ENCODE measurements at regions not wholly inside any gene's neighbourhood (a gene's known extent, or its start where the extent isn't known, plus 50 kb on each side); places are given as distances from the start of the nearest gene placed in this dataset.
"Not testable (repeated sequence)": the region's sequence is repeated elsewhere in the genome, so short reads cannot be mapped to it uniquely, and the experiment has no call there.

DNA sequence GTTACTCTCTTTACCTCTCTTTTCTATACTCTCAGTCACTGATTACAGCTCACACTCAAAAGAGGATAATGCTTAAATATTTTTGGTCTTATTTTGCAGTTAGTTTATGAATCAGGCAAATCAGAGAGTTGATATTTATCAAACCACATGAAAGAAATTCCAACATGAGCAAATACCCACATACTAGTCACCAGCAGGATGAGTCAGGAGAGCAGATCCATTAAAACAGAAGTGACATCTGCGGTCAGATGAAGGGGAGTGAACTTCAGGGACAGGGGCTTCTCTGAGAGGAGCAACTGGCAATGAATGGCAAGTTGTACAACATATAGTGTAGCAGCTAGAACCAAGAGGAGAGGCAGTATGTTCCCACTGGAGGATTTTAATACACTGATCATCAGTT is 258.7 kb downstream of the SYT10 start:
- peaks cover 3 to 16% (median 8%) of the 10 kb centered on the region in 3 donors for H3K9me3 Mint-ChIP-seq
- H3K27me3 ChIP-seq (replicated peaks in 1 of 2; ENCODE audit: control insufficient read depth in 2 of 2, extremely low read depth in 1 of 2, insufficient read depth in 2 of 2, low read length in 1 of 2) = no peaks in the 10 kb centered on the region
- H3K4me1 Mint-ChIP-seq = no peaks in the 10 kb centered on the region
- no peaks in the 10 kb centered on the region for H3K4me1 ChIP-seq (ENCODE audit: control insufficient read depth in 1 of 2, extremely low read depth in 1 of 2, insufficient read depth in 2 of 2, low read length in 2 of 2)
- H3K27ac ChIP-seq (ENCODE audit: low read length) = no peak overlapping the region
- WGBS (ENCODE audit: insufficient coverage) = no CpG with 5 or more reads among the region's 1 CpG
- no peaks in the 10 kb centered on the region for H3K27me3 Mint-ChIP-seq
- H3K27ac Mint-ChIP-seq = no peak overlapping the region
- no peaks in the 10 kb centered on the region for H3K36me3 ChIP-seq (ENCODE audit: control insufficient read depth in 2 of 2, extremely low read depth in 1 of 2, insufficient read depth in 1 of 2, low read length in 1 of 2)
- POLR2A ChIA-PET = no interaction called here
- H3K4me3 Mint-ChIP-seq = no peak overlapping the region
- H3K4me3 ChIP-seq (ENCODE audit: control insufficient read depth in 1 of 2, extremely low read depth in 1 of 2, low read length in 1 of 2) = no peak overlapping the region
- H3K36me3 Mint-ChIP-seq = no peaks in the 10 kb centered on the region
- ATAC-seq (replicated peaks in 1 of 4) (no peak), DNase-seq (no peak)
- CTCF ChIA-PET = no interaction called here
- H3K9me3 ChIP-seq = peaks cover 4% of the 10 kb centered on the region

DNA sequence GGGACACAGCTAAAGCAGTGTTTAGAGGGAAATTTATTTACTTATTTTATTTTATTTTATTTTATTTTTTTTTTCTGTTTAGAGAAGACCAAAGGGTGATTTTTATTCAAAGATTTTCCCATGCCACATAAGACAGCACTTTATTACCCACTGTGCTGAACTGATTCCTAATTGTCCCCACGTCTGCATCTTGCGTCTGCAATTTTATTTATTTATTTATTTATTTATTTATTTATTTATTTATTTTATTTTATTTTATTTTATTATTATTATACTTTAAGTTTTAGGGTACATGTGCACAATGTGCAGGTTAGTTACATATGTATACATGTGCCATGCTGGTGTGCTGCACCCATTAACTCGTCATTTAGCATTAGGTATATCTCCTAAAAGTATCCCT is 269.7 kb upstream of the PKP2 start:
- H3K36me3 ChIP-seq (ENCODE audit: control insufficient read depth in 2 of 2, extremely low read depth in 1 of 2, insufficient read depth in 1 of 2, low read length in 1 of 2); H3K27me3 ChIP-seq (replicated peaks in 1 of 2; ENCODE audit: control insufficient read depth in 2 of 2, extremely low read depth in 1 of 2, insufficient read depth in 2 of 2, low read length in 1 of 2); H3K4me1 ChIP-seq (ENCODE audit: control insufficient read depth in 1 of 2, extremely low read depth in 1 of 2, insufficient read depth in 2 of 2, low read length in 2 of 2); H3K9me3 ChIP-seq; CTCF ChIA-PET; H3K4me1 Mint-ChIP-seq; H3K27me3 Mint-ChIP-seq; ATAC-seq (replicated peaks in 1 of 4); H3K27ac ChIP-seq (ENCODE audit: low read length); H3K4me3 ChIP-seq (ENCODE audit: control insufficient read depth in 1 of 2, extremely low read depth in 1 of 2, low read length in 1 of 2); H3K4me3 Mint-ChIP-seq; H3K27ac Mint-ChIP-seq; H3K36me3 Mint-ChIP-seq; POLR2A ChIA-PET; DNase-seq: not testable (repeated sequence)
- no CpG with 5 or more reads among the region's 3 CpGs for WGBS (ENCODE audit: insufficient coverage)
- H3K9me3 Mint-ChIP-seq = peaks cover 10 to 14% (median 14%) of the 10 kb centered on the region in 3 donors

DNA sequence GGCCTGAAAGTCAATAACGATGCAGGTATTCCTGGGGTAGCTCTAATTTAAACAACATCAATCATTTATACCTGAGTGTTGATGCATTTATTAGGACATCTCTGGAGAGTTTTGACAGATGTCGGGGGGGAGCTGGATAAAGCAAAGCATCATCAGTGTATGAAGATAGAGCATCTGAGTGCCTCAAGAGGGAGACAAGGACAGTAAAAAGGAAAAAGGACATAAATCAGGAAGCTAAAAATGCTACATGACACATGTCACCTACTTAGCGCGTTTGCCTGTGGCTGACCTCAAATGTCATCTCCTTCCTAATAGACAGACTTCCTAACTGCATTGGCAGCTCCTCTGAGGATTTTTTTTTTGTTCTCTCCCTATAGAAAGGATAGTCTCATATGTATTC is 259.5 kb upstream of the PKP2 start:
- Mint-ChIP-seq H3K4me1 (no peaks in the 10 kb centered on the region), H3K9me3 (peaks cover 7 to 26% (median 22%) of the 10 kb centered on the region in 3 donors), H3K27ac (no peak overlapping the region), H3K4me3 (no peak overlapping the region), H3K36me3 (no peaks in the 10 kb centered on the region), H3K27me3 (no peaks in the 10 kb centered on the region)
- Histone ChIP-seq H3K9me3 (no peaks in the 10 kb centered on the region), H3K27ac (ENCODE audit: low read length) (no peak overlapping the region), H3K4me3 (ENCODE audit: control insufficient read depth in 1 of 2, extremely low read depth in 1 of 2, low read length in 1 of 2) (no peak overlapping the region), H3K4me1 (ENCODE audit: control insufficient read depth in 1 of 2, extremely low read depth in 1 of 2, insufficient read depth in 2 of 2, low read length in 2 of 2) (no peaks in the 10 kb centered on the region), H3K36me3 (ENCODE audit: control insufficient read depth in 2 of 2, extremely low read depth in 1 of 2, insufficient read depth in 1 of 2, low read length in 1 of 2) (no peaks in the 10 kb centered on the region), H3K27me3 (replicated peaks in 1 of 2; ENCODE audit: control insufficient read depth in 2 of 2, extremely low read depth in 1 of 2, insufficient read depth in 2 of 2, low read length in 1 of 2) (no peaks in the 10 kb centered on the region)
- ChIA-PET POLR2A (no interaction called here), CTCF (no interaction called here)
- no peak for DNase-seq
- ATAC-seq (replicated peaks in 1 of 4) = no peak
- 100% methylated on average over 1 of the region's 4 CpGs for WGBS (ENCODE audit: insufficient coverage)

DNA sequence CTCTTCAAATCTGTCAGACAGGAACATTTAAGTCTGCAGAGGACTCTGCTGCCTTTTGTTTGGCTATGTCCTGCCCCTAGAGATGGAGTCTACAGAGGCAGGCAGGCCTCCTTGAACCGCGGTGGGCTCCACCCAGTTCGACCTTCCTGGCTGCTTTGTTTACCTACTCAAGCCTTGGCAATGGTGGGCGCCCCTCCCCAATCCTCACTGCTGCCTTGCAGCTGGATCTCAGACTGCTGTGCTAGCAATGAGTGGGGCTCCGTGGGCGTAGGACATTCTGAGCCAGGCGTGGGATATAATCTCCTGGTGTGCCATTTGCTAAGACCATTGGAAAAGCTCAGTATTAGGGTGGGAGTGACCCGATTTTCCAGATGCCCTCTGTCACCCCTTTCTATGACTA is 250.7 kb upstream of the PKP2 start:
- DNase-seq; H3K27ac ChIP-seq (ENCODE audit: low read length); H3K27ac Mint-ChIP-seq; H3K27me3 Mint-ChIP-seq; H3K36me3 Mint-ChIP-seq; H3K4me3 ChIP-seq (ENCODE audit: control insufficient read depth in 1 of 2, extremely low read depth in 1 of 2, low read length in 1 of 2); H3K36me3 ChIP-seq (ENCODE audit: control insufficient read depth in 2 of 2, extremely low read depth in 1 of 2, insufficient read depth in 1 of 2, low read length in 1 of 2); POLR2A ChIA-PET; CTCF ChIA-PET; H3K4me1 ChIP-seq (ENCODE audit: control insufficient read depth in 1 of 2, extremely low read depth in 1 of 2, insufficient read depth in 2 of 2, low read length in 2 of 2); H3K4me1 Mint-ChIP-seq; ATAC-seq (replicated peaks in 1 of 4); H3K4me3 Mint-ChIP-seq; H3K9me3 ChIP-seq; H3K27me3 ChIP-seq (replicated peaks in 1 of 2; ENCODE audit: control insufficient read depth in 2 of 2, extremely low read depth in 1 of 2, insufficient read depth in 2 of 2, low read length in 1 of 2): not testable (repeated sequence)
- WGBS (ENCODE audit: insufficient coverage) = 92% methylated on average over 4 of the region's 8 CpGs
- peaks cover 0 to 24% (median 14%) of the 10 kb centered on the region in 3 donors for H3K9me3 Mint-ChIP-seq

DNA sequence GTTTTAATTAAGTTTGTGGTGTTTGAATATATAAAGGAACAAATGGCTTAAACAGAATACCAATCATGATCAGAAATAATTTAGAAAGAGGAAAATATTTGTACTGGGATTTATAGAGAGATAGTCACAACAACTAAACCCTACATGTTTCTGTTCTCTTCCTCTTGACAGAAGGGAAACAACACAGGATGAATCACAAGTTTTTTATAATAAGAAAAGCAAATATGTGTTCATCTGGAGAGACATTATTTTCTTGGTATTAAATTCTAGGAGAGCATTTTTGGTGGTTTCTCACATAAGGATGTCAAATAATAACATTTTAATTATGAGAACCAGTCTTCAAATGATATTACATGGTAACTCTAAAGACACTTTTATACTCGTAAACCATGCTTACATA is 232.9 kb upstream of the PKP2 start:
- Histone ChIP-seq H3K4me1 (ENCODE audit: control insufficient read depth in 1 of 2, extremely low read depth in 1 of 2, insufficient read depth in 2 of 2, low read length in 2 of 2) (no peaks in the 10 kb centered on the region), H3K9me3 (peaks cover 4% of the 10 kb centered on the region), H3K27me3 (replicated peaks in 1 of 2; ENCODE audit: control insufficient read depth in 2 of 2, extremely low read depth in 1 of 2, insufficient read depth in 2 of 2, low read length in 1 of 2) (no peaks in the 10 kb centered on the region), H3K27ac (ENCODE audit: low read length) (no peak overlapping the region), H3K4me3 (ENCODE audit: control insufficient read depth in 1 of 2, extremely low read depth in 1 of 2, low read length in 1 of 2) (no peak overlapping the region), H3K36me3 (ENCODE audit: control insufficient read depth in 2 of 2, extremely low read depth in 1 of 2, insufficient read depth in 1 of 2, low read length in 1 of 2) (no peaks in the 10 kb centered on the region)
- no CpG with 5 or more reads among the region's 1 CpG for WGBS (ENCODE audit: insufficient coverage)
- no peaks in the 10 kb centered on the region for H3K4me1 Mint-ChIP-seq
- H3K9me3 Mint-ChIP-seq = peaks cover 0 to 10% (median 3%) of the 10 kb centered on the region in 3 donors
- no peak for ATAC-seq (replicated peaks in 1 of 4)
- ChIA-PET CTCF (no interaction called here), POLR2A (no interaction called here)
- H3K4me3 Mint-ChIP-seq = no peak overlapping the region
- no peak overlapping the region for H3K27ac Mint-ChIP-seq
- no peaks in the 10 kb centered on the region for H3K36me3 Mint-ChIP-seq
- no peaks in the 10 kb centered on the region for H3K27me3 Mint-ChIP-seq
- no peak for DNase-seq

DNA sequence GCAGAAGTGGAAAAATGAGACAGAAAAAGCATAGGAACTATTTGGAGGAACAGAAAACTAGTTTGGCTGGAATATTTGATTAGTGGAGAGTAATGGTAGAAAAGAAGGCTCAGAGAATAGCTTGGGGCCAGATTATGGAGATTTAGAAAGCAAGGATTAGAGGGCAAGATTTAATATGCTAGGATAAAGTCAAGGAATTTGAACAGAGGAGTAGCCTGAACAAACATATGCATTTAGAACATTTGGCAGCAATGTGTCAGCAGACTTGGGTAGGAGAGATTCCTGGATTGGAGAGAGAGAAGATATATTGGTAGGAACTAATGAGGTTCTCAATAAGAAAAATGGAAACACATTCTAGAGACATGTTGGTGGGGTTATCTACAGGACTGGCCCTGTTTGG is 229.2 kb upstream of the PKP2 start:
- no peaks in the 10 kb centered on the region for H3K27me3 ChIP-seq (replicated peaks in 1 of 2; ENCODE audit: control insufficient read depth in 2 of 2, extremely low read depth in 1 of 2, insufficient read depth in 2 of 2, low read length in 1 of 2)
- no peak for DNase-seq
- POLR2A ChIA-PET = no interaction called here
- no peak overlapping the region for H3K4me3 ChIP-seq (ENCODE audit: control insufficient read depth in 1 of 2, extremely low read depth in 1 of 2, low read length in 1 of 2)
- no peak for ATAC-seq (replicated peaks in 1 of 4)
- Mint-ChIP-seq H3K9me3 (peaks cover 0 to 5% (median 0%) of the 10 kb centered on the region in 3 donors), H3K27me3 (no peaks in the 10 kb centered on the region), H3K4me1 (no peaks in the 10 kb centered on the region), H3K27ac (no peak overlapping the region), H3K4me3 (no peak overlapping the region), H3K36me3 (no peaks in the 10 kb centered on the region)
- CTCF ChIA-PET = no interaction called here
- H3K27ac ChIP-seq (ENCODE audit: low read length) = no peak overlapping the region
- H3K9me3 ChIP-seq = no peaks in the 10 kb centered on the region
- H3K36me3 ChIP-seq (ENCODE audit: control insufficient read depth in 2 of 2, extremely low read depth in 1 of 2, insufficient read depth in 1 of 2, low read length in 1 of 2) = no peaks in the 10 kb centered on the region
- H3K4me1 ChIP-seq (ENCODE audit: control insufficient read depth in 1 of 2, extremely low read depth in 1 of 2, insufficient read depth in 2 of 2, low read length in 2 of 2) = no peaks in the 10 kb centered on the region

DNA sequence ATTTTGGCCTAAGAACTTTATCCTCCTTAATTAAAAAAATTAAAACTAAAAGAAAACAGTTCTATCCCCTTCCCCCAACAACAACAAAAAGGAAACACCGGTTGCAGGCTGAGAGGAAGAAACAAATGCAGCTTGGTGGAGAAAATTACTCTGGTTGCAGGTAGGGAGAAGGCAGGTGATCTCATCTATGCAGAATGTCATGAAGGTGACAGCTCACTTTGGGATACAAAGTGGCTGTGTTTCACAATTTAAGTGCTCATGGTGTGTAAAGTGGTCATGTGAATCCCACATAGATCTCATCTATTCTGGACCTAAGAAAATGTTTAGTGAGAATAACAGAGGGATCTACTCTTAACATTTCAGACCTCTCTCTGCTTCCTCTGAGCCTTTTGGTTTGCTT is 219.7 kb upstream of the PKP2 start:
- H3K27me3 ChIP-seq (replicated peaks in 1 of 2; ENCODE audit: control insufficient read depth in 2 of 2, extremely low read depth in 1 of 2, insufficient read depth in 2 of 2, low read length in 1 of 2) = no peaks in the 10 kb centered on the region
- POLR2A ChIA-PET = no interaction called here
- H3K27ac Mint-ChIP-seq = no peak overlapping the region
- H3K4me3 Mint-ChIP-seq = no peak overlapping the region
- no peaks in the 10 kb centered on the region for H3K36me3 ChIP-seq (ENCODE audit: control insufficient read depth in 2 of 2, extremely low read depth in 1 of 2, insufficient read depth in 1 of 2, low read length in 1 of 2)
- H3K9me3 ChIP-seq = no peaks in the 10 kb centered on the region
- no CpG with 5 or more reads among the region's 1 CpG for WGBS (ENCODE audit: insufficient coverage)
- no peaks in the 10 kb centered on the region for H3K4me1 ChIP-seq (ENCODE audit: control insufficient read depth in 1 of 2, extremely low read depth in 1 of 2, insufficient read depth in 2 of 2, low read length in 2 of 2)
- no peaks in the 10 kb centered on the region for H3K36me3 Mint-ChIP-seq
- CTCF ChIA-PET = no interaction called here
- H3K27ac ChIP-seq (ENCODE audit: low read length) = no peak overlapping the region
- no peak for DNase-seq
- H3K9me3 Mint-ChIP-seq = peaks cover 0 to 5% (median 2%) of the 10 kb centered on the region in 3 donors
- no peaks in the 10 kb centered on the region for H3K27me3 Mint-ChIP-seq
- no peak overlapping the region for H3K4me3 ChIP-seq (ENCODE audit: control insufficient read depth in 1 of 2, extremely low read depth in 1 of 2, low read length in 1 of 2)
- no peaks in the 10 kb centered on the region for H3K4me1 Mint-ChIP-seq
- ATAC-seq (replicated peaks in 1 of 4) = no peak

Data from T-cell (primary cell).